ENCODE measurements at regions not wholly inside any gene's neighbourhood (a gene's known extent, or its start where the extent isn't known, plus 50 kb on each side); places are given as distances from the start of the nearest gene placed in this dataset.

- DNase-seq (ENCODE audit: low read depth in 1 of 2, low spot score in 2 of 2) (peak in 1 of 2 experiments; percentile 46), FAIRE-seq (no peak)
- Histone ChIP-seq H2BK20ac (ENCODE audit: low read length) (no peak overlapping the region), H3K18ac (ENCODE audit: extremely low read depth, low read length) (no peak overlapping the region), H3K4ac (replicated peaks; ENCODE audit: insufficient read length, low read depth, low read length) (no peak overlapping the region), H2BK15ac (ENCODE audit: low read length) (no peak overlapping the region), H3K36me3 (ENCODE audit: control insufficient read depth in 2 of 4, insufficient read depth in 4 of 4, low read length in 3 of 4) (no peaks in the 10 kb centered on the region), H2BK120ac (replicated peaks; ENCODE audit: low read depth, low read length) (no peak overlapping the region), H3K9ac (replicated peaks in 1 of 4; ENCODE audit: extremely low read depth in 1 of 4, low read depth in 3 of 4, low read length in 3 of 4) (no peak overlapping the region), H2BK12ac (ENCODE audit: low read depth, low read length) (no peak overlapping the region), H2AK5ac (ENCODE audit: low read depth, low read length) (no peak overlapping the region), H2BK5ac (ENCODE audit: low read depth, low read length) (no peak overlapping the region), H3K4me2 (ENCODE audit: insufficient read depth in 1 of 2, low read depth in 2 of 2, low read length in 2 of 2) (no peak overlapping the region), H3K23ac (ENCODE audit: insufficient read length) (no peak overlapping the region), H3K27me3 (replicated peaks in 1 of 4; ENCODE audit: control insufficient read depth in 3 of 4, extremely low read depth in 1 of 4, insufficient read depth in 3 of 4, low read length in 3 of 4) (no peaks in the 10 kb centered on the region), H2AFZ (ENCODE audit: low read length) (peak overlapping the region; percentile 94), H3K56ac (replicated peaks; ENCODE audit: insufficient read length, low read depth, low read length) (no peak overlapping the region), H3K23me2 (ENCODE audit: low read depth, low read length) (no peaks in the 10 kb centered on the region; the same call in 1 of the 2 replicates), H3K79me1 (ENCODE audit: low read depth, low read length) (no peaks in the 10 kb centered on the region), H3K4me1 (replicated peaks in 1 of 4; ENCODE audit: control insufficient read depth in 3 of 4, insufficient read depth in 4 of 4, low read length in 3 of 4) (no peaks in the 10 kb centered on the region), H3K4me3 (ENCODE audit: extremely low read depth in 1 of 4, insufficient read depth in 2 of 4, low read depth in 3 of 4, low read length in 4 of 4) (no peak overlapping the region), H3K9me3 (ENCODE audit: insufficient read depth in 2 of 2, low read depth in 1 of 2, low read length in 1 of 2) (no peaks in the 10 kb centered on the region), H4K5ac (ENCODE audit: insufficient read length, low read depth, low read length) (no peak overlapping the region), H3K14ac (ENCODE audit: insufficient read length) (no peak overlapping the region), H4K91ac (replicated peaks; ENCODE audit: insufficient read length, low read length) (no peak overlapping the region), H3K79me2 (ENCODE audit: control insufficient read depth in 1 of 2, insufficient read depth in 2 of 2, low read length in 2 of 2) (no peaks in the 10 kb centered on the region), H3K27ac (ENCODE audit: low read depth, low read length) (no peak overlapping the region), H4K8ac (ENCODE audit: extremely low read depth, insufficient read depth, low read length) (no peak overlapping the region), H4K20me1 (replicated peaks in 1 of 2; ENCODE audit: control insufficient read depth in 1 of 2, insufficient read depth in 2 of 2, low read length in 2 of 2) (no peaks in the 10 kb centered on the region)
- ChIA-PET POLR2A (ENCODE audit: partially characterized antibody) (no interaction called here), CTCF (ENCODE audit: partially characterized antibody) (interaction anchor here (0.6 to 2.0 kb wide), 20 partner anchors 9 to 501 kb away, joined by 3 to 9 read pairs (median 3); no protein-coding TSS in a partner anchor)
- WGBS, 2 experiments (ENCODE audit: extremely low coverage in 1 of 2, insufficient coverage in 1 of 2, insufficient read length in 1 of 2, insufficient replicate concordance in 2 of 2, low coverage in 1 of 2, low lambda C conversion rate in 2 of 2, missing lambda C conversion rate in 1 of 2): 75% methylated on average over 9 of the region's 9 CpGs; no CpG with 5 or more reads in 1 of the 2 experiments
- no peak for TF ChIP-seq POU5F1 (IDR thresholded peaks at IDR 0.05; ENCODE audit: low read depth, low read length)
- no peak for TF ChIP-seq CBX5 (IDR thresholded peaks at IDR 0.05; ENCODE audit: low read depth, low read length)
- TF ChIP-seq SP4 (IDR thresholded peaks at IDR 0.05; ENCODE audit: low read length): no peak
- peak; percentile 90 for TF ChIP-seq ATF2 (IDR thresholded peaks at IDR 0.05; ENCODE audit: low read length)
- TF ChIP-seq CEBPB (IDR thresholded peaks at IDR 0.05; ENCODE audit: low read depth, low read length): no peak
- TF ChIP-seq MAX (IDR thresholded peaks at IDR 0.05): peak; percentile 25; the same call in 1 of the 2 replicates
- no peak for TF ChIP-seq CHD2 (IDR thresholded peaks at IDR 0.05; ENCODE audit: low read length)
- no peak for TF ChIP-seq EZH2 (IDR thresholded peaks at IDR 0.05; ENCODE audit: low read depth, low read length, severe bottlenecking)
- TF ChIP-seq POLR2A (IDR thresholded peaks at IDR 0.05; ENCODE audit: control extremely low read depth in 1 of 2, low read depth in 2 of 2, low read length in 2 of 2): no peak
- peak; percentile 71 for TF ChIP-seq CREB1 (IDR thresholded peaks at IDR 0.05)
- TF ChIP-seq, protein P1, sequence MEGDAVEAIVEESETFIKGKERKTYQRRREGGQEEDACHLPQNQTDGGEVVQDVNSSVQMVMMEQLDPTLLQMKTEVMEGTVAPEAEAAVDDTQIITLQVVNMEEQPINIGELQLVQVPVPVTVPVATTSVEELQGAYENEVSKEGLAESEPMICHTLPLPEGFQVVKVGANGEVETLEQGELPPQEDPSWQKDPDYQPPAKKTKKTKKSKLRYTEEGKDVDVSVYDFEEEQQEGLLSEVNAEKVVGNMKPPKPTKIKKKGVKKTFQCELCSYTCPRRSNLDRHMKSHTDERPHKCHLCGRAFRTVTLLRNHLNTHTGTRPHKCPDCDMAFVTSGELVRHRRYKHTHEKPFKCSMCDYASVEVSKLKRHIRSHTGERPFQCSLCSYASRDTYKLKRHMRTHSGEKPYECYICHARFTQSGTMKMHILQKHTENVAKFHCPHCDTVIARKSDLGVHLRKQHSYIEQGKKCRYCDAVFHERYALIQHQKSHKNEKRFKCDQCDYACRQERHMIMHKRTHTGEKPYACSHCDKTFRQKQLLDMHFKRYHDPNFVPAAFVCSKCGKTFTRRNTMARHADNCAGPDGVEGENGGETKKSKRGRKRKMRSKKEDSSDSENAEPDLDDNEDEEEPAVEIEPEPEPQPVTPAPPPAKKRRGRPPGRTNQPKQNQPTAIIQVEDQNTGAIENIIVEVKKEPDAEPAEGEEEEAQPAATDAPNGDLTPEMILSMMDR (IDR thresholded peaks at IDR 0.05; ENCODE audit: control extremely low read depth in 1 of 3, insufficient read depth in 1 of 3, low read depth in 1 of 3, low read length in 3 of 3): peak; percentile 16 to 58 (median 57); a peak in 3 of 4 replicates
Observed at GRCh38 chr21:32884062-32884461, 112.5 kb upstream of the PAXBP1 start.
